Keratinocyte (primary cell): ENCODE measurements at regions not wholly inside any gene's neighbourhood (a gene's known extent, or its start where the extent isn't known, plus 50 kb on each side); places are given as distances from the start of the nearest gene placed in this dataset.

Experiments
- DNase-seq: peaks from one replicate; pipeline ENCODE4 v3.0.0-alpha.2; 2011; ENCODE audit warnings: low read depth, missing footprints, low spot score
- FAIRE-seq: peaks from 2 replicates; lab custom pipeline; 2011; peaks lifted over from hg19 to GRCh38; lab: Jason Lieb, UNC
- H2AFZ ChIP-seq: 2 replicates; pipeline ENCODE4 v1.6.0; 2012; ENCODE audit warnings: low read length, control low read depth, inconsistent platforms; ENCODE audit not compliant: control insufficient read depth
- H3K27ac ChIP-seq: 2 replicates; pipeline ENCODE4 v1.5.1; 2011; ENCODE audit warnings: low read length; ENCODE audit not compliant: control insufficient read depth, insufficient read depth
- H3K27me3 ChIP-seq: 3 replicates; pipeline ENCODE4 v1.6.0; 2011; ENCODE audit warnings: low read length; ENCODE audit not compliant: control insufficient read depth, insufficient read depth; ENCODE audit errors: extremely low read depth
- H3K36me3 ChIP-seq, 2 experiments: 2 replicates in 1 of 2; 3 replicates in 1 of 2; pipeline ENCODE4 v1.5.1; 2011; ENCODE audit warnings: low read length in 2 of 2, mild to moderate bottlenecking in 1 of 2; ENCODE audit not compliant: control insufficient read depth in 2 of 2, insufficient read depth in 2 of 2; ENCODE audit errors: extremely low read depth in 1 of 2
- H3K4me1 ChIP-seq: 3 replicates; pipeline ENCODE4 v1.5.1; 2011; ENCODE audit warnings: low read length; ENCODE audit not compliant: control insufficient read depth, insufficient read depth; ENCODE audit errors: extremely low read depth
- H3K4me2 ChIP-seq: 3 replicates; pipeline ENCODE4 v1.6.0; 2011; ENCODE audit warnings: low read depth, low read length; ENCODE audit not compliant: control insufficient read depth, insufficient read depth; ENCODE audit errors: extremely low read depth
- H3K4me3 ChIP-seq, 3 experiments: fragments of 200-600 bp in 1 of 3; sonication (generic) in 1 of 3; 2 replicates in 2 of 3; 3 replicates in 1 of 3; pipeline ENCODE4 v1.5.1; 2011 to 2016; ENCODE audit warnings: low read length in 3 of 3, mild to moderate bottlenecking in 3 of 3, control low read depth in 2 of 3, inconsistent platforms in 1 of 3, low read depth in 1 of 3, mixed read lengths in 1 of 3, mixed run types in 1 of 3, moderate library complexity in 1 of 3; ENCODE audit not compliant: control insufficient read depth in 2 of 3, insufficient read depth in 2 of 3; ENCODE audit errors: extremely low read depth in 1 of 3
- H3K79me2 ChIP-seq: 2 replicates; pipeline ENCODE4 v1.6.0; 2012; ENCODE audit warnings: low read length; ENCODE audit not compliant: control insufficient read depth, insufficient read depth
- H3K9ac ChIP-seq: 3 replicates; pipeline ENCODE4 v1.6.0; 2011; ENCODE audit warnings: low read length; ENCODE audit not compliant: control insufficient read depth, insufficient read depth; ENCODE audit errors: extremely low read depth
- H3K9me1 ChIP-seq: 3 replicates; pipeline ENCODE4 v1.6.0; 2011; ENCODE audit warnings: low read length; ENCODE audit not compliant: control insufficient read depth, insufficient read depth; ENCODE audit errors: extremely low read depth
- H3K9me3 ChIP-seq: 2 replicates; pipeline ENCODE4 v1.5.1; 2012; ENCODE audit warnings: low read depth, low read length; ENCODE audit not compliant: control insufficient read depth
- H4K20me1 ChIP-seq: 3 replicates; pipeline ENCODE4 v1.6.0; 2011; ENCODE audit warnings: low read length; ENCODE audit not compliant: control insufficient read depth, insufficient read depth; ENCODE audit errors: extremely low read depth
- CTCF ChIP-seq, 3 experiments: IDR thresholded peaks in 1 of 3; conservative IDR thresholded peaks in 1 of 3; optimal IDR thresholded peaks in 1 of 3; 2 replicates in 2 of 3; 3 replicates in 1 of 3; pipeline versions ENCODE3 to v1.5.1; 2011; ENCODE audit warnings: low read length in 3 of 3, mild to moderate bottlenecking in 3 of 3, moderate library complexity in 2 of 3, control low read depth in 1 of 3, inconsistent platforms in 1 of 3; ENCODE audit not compliant: insufficient read depth in 2 of 3; ENCODE audit errors: extremely low read depth in 1 of 3
- EZH2 ChIP-seq: IDR thresholded peaks from one replicate; pipeline ENCODE4 v1.6.1; 2012; ENCODE audit warnings: inconsistent platforms, mild to moderate bottlenecking, low read length, moderate library complexity
- dilution Hi-C: fragments of 300-500 bp; cut with MboI; formaldehyde crosslinking; loops from one replicate; pipeline ENCODE4 v1.7.0; 2020; ENCODE audit warnings: low sequenced_read_pairs; ENCODE audit not compliant: extremely low pct_ligation_motif_present

- Histone ChIP-seq H3K27ac (no peak overlapping the region), H3K9me1 (no peaks in the 10 kb centered on the region), H3K79me2 (no peaks in the 10 kb centered on the region), H3K4me2 (peak overlapping the region; percentile 27), H2AFZ (peak overlapping the region; percentile 73), H4K20me1 (no peaks in the 10 kb centered on the region), H3K9me3 (no peaks in the 10 kb centered on the region), H3K9ac (no peak overlapping the region), H3K4me3 (no peak overlapping the region), H3K4me1 (peaks cover 24% of the 10 kb centered on the region), H3K36me3 (no peaks in the 10 kb centered on the region), H3K27me3 (no peaks in the 10 kb centered on the region)
- TF ChIP-seq EZH2 (no peak), CTCF (optimal IDR thresholded peaks at IDR 0.05 in 1 of 3, IDR thresholded peaks at IDR 0.05 in 1 of 3, conservative IDR thresholded peaks at IDR 0.05 in 1 of 3; ENCODE audit: extremely low read depth in 1 of 3, insufficient read depth in 2 of 3, low read length in 3 of 3) (no peak)
- dilution Hi-C loops: no loop called here
- DNase-seq: no peak
- no peak for FAIRE-seq
Measured at GRCh38 chr7:94303695-94304094, 91.0 kb upstream of the COL1A2 start.

GRCh38 chr7:94304878-94305277 lies 89.8 kb upstream of the COL1A2 start:
- DNase-seq: no peak
- FAIRE-seq: no peak
- no peak overlapping the region for H3K4me3 ChIP-seq
- H3K79me2 ChIP-seq: no peaks in the 10 kb centered on the region
- no peaks in the 10 kb centered on the region for H4K20me1 ChIP-seq
- no peaks in the 10 kb centered on the region for H3K36me3 ChIP-seq
- no peaks in the 10 kb centered on the region for H3K27me3 ChIP-seq
- peaks cover 19% of the 10 kb centered on the region for H3K4me1 ChIP-seq
- no peak overlapping the region for H3K4me2 ChIP-seq
- no peak overlapping the region for H3K9ac ChIP-seq
- H3K27ac ChIP-seq: no peak overlapping the region
- no peaks in the 10 kb centered on the region for H3K9me1 ChIP-seq
- H3K9me3 ChIP-seq: no peaks in the 10 kb centered on the region
- dilution Hi-C loops: no loop called here
- no peak for TF ChIP-seq CTCF (optimal IDR thresholded peaks at IDR 0.05 in 1 of 3, IDR thresholded peaks at IDR 0.05 in 1 of 3, conservative IDR thresholded peaks at IDR 0.05 in 1 of 3; ENCODE audit: extremely low read depth in 1 of 3, insufficient read depth in 2 of 3, low read length in 3 of 3)
- no peak for TF ChIP-seq EZH2
- H2AFZ ChIP-seq: no peak overlapping the region
